ENCODE measurements at regions not wholly inside any gene's neighbourhood (a gene's known extent, or its start where the extent isn't known, plus 50 kb on each side); places are given as distances from the start of the nearest gene placed in this dataset.

GRCh38 chr12:111014547-111014946, 94.2 kb upstream of the MYL2 start:
- no peak for DNase-seq (ENCODE audit: low spot score)
- in situ Hi-C loops (cut with HindIII; ENCODE audit: low sequenced_read_pairs): no loop called here

GRCh38 chr12:111012918-111013317, 92.5 kb upstream of the MYL2 start:
- no peak for DNase-seq (ENCODE audit: low spot score)
- in situ Hi-C loops (cut with HindIII; ENCODE audit: low sequenced_read_pairs): no loop called here

- in situ Hi-C loops (cut with HindIII; ENCODE audit: low sequenced_read_pairs): no loop called here
- DNase-seq (ENCODE audit: low spot score): no peak
Measured at GRCh38 chr12:111011999-111012600, 91.7 kb upstream of the MYL2 start.

GRCh38 chr12:111010916-111011657, 90.7 kb upstream of the MYL2 start:
- no peak for DNase-seq (ENCODE audit: low spot score)
- in situ Hi-C loops (cut with HindIII; ENCODE audit: low sequenced_read_pairs): no loop called here

- in situ Hi-C loops (cut with HindIII; ENCODE audit: low sequenced_read_pairs): no loop called here
- DNase-seq (ENCODE audit: low spot score): no peak
Measured at GRCh38 chr12:111010061-111010460, 89.7 kb upstream of the MYL2 start.

- DNase-seq (ENCODE audit: low spot score): no peak
- in situ Hi-C loops (cut with HindIII; ENCODE audit: low sequenced_read_pairs): no loop called here
Measured at GRCh38 chr12:111006621-111007020, 86.2 kb upstream of the MYL2 start.

GRCh38 chr12:110998971-110999370, 78.6 kb upstream of the MYL2 start:
- DNase-seq (ENCODE audit: low spot score): no peak
- in situ Hi-C loops (cut with HindIII; ENCODE audit: low sequenced_read_pairs): no loop called here

GRCh38 chr12:110998165-110998564, 77.8 kb upstream of the MYL2 start:
- no peak for DNase-seq (ENCODE audit: low spot score)
- in situ Hi-C loops (cut with HindIII; ENCODE audit: low sequenced_read_pairs): no loop called here

- DNase-seq (ENCODE audit: low spot score): no peak
- in situ Hi-C loops (cut with HindIII; ENCODE audit: low sequenced_read_pairs): no loop called here
Measured at GRCh38 chr12:110996415-110996814, 76.0 kb upstream of the MYL2 start.

- in situ Hi-C loops (cut with HindIII; ENCODE audit: low sequenced_read_pairs): no loop called here
- DNase-seq (ENCODE audit: low spot score): no peak
Measured at GRCh38 chr12:110995615-110996014, 75.2 kb upstream of the MYL2 start.

- in situ Hi-C loops (cut with HindIII; ENCODE audit: low sequenced_read_pairs): no loop called here
- no peak for DNase-seq (ENCODE audit: low spot score)
Measured at GRCh38 chr12:110995016-110995415, 74.6 kb upstream of the MYL2 start.

- DNase-seq (ENCODE audit: low spot score): no peak
- in situ Hi-C loops (cut with HindIII; ENCODE audit: low sequenced_read_pairs): no loop called here
Measured at GRCh38 chr12:110993434-110993833, 73.1 kb upstream of the MYL2 start.

- in situ Hi-C loops (cut with HindIII; ENCODE audit: low sequenced_read_pairs): no loop called here
- DNase-seq (ENCODE audit: low spot score): no peak
Measured at GRCh38 chr12:110992909-110993308, 72.5 kb upstream of the MYL2 start.

GRCh38 chr12:110983811-110984210, 63.4 kb upstream of the MYL2 start:
- in situ Hi-C loops (cut with HindIII; ENCODE audit: low sequenced_read_pairs): no loop called here
- DNase-seq (ENCODE audit: low spot score): no peak

GRCh38 chr12:110972866-110973265, 52.5 kb upstream of the MYL2 start:
- in situ Hi-C loops (cut with HindIII; ENCODE audit: low sequenced_read_pairs): no loop called here
- DNase-seq (ENCODE audit: low spot score): no peak

- no peak for DNase-seq (ENCODE audit: low spot score)
- in situ Hi-C loops (cut with HindIII; ENCODE audit: low sequenced_read_pairs): no loop called here
Measured at GRCh38 chr12:110971936-110972335, 51.6 kb upstream of the MYL2 start.

GRCh38 chr12:110971189-110971920, 51.0 kb upstream of the MYL2 start:
- in situ Hi-C loops (cut with HindIII; ENCODE audit: low sequenced_read_pairs): no loop called here
- no peak for DNase-seq (ENCODE audit: low spot score)

All from G401 (cell line).